GM12873 (cell line): ENCODE measurements at regions not wholly inside any gene's neighbourhood (a gene's known extent, or its start where the extent isn't known, plus 50 kb on each side); places are given as distances from the start of the nearest gene placed in this dataset.

Experiments
- TF ChIP-seq, protein P1 (sequence below): IDR thresholded peaks from 2 replicates; pipeline ENCODE4 v1.5.1; 2012; ENCODE audit warnings: low read depth, mild to moderate bottlenecking, moderate library complexity, low read length, control low read depth; ENCODE audit not compliant: insufficient read depth; ENCODE audit errors: missing control alignments

DNA sequence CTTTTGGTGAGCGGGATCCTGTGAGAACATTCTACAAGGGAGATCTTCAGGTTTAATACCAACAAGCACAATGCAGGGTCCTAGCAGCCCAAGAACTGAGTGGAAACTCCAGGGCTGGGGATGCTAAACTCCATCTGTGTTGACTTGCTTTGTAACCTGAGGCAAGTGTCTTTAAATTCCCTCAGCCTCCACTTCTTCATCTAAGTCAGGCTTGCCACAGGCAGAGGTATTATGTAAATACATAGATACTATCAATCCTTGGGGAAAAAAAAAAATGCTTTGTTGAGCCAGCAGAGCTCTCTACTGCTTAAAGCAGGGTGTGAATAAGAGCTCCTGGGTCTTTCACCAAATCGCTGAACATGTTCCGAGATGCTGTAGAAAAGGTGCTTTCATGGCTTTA, 114.2 kb upstream of the PHACTR1 start:
- TF ChIP-seq, protein P1, sequence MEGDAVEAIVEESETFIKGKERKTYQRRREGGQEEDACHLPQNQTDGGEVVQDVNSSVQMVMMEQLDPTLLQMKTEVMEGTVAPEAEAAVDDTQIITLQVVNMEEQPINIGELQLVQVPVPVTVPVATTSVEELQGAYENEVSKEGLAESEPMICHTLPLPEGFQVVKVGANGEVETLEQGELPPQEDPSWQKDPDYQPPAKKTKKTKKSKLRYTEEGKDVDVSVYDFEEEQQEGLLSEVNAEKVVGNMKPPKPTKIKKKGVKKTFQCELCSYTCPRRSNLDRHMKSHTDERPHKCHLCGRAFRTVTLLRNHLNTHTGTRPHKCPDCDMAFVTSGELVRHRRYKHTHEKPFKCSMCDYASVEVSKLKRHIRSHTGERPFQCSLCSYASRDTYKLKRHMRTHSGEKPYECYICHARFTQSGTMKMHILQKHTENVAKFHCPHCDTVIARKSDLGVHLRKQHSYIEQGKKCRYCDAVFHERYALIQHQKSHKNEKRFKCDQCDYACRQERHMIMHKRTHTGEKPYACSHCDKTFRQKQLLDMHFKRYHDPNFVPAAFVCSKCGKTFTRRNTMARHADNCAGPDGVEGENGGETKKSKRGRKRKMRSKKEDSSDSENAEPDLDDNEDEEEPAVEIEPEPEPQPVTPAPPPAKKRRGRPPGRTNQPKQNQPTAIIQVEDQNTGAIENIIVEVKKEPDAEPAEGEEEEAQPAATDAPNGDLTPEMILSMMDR = no peak

DNA sequence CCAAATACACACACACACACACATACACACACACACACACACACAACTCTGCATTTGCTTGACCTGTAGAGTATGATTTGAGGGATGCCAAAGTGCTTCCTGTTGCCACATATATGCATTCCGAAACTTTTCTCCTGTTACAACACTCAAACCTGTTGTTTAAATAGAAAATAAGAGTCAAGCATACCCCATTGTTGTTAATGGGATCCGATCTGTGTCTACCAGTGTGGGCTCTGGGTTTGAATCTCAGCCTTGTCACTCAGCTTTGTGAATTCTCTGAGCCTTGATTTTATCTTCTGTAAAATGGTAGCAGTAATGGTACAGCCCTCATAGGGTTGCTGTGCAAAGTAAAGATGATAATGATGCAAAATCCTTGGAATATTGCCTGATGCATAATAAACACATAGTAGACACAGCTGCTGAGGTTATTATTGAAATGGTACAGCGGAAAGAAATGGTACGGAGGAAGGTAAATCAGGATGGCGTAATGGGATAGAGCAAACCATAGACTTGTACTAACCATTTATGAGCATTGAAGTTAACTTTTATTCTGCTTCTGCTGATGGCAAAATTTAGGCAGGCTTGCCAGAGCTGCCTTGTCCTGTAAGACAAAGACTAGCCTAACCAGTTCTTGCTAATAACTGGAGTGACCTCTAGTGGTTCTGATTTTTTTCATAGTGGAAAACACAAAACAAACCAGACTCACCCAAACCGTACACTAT, 113.5 kb upstream of the PHACTR1 start:
- TF ChIP-seq, protein P1 = peak; percentile 69

GRCh38 chr6:12603673-12604049, 112.9 kb upstream of the PHACTR1 start:
- TF ChIP-seq, protein P1 = no peak

- TF ChIP-seq, protein P1 = peak; percentile 78
Observed at GRCh38 chr6:12605888-12606345, 110.7 kb upstream of the PHACTR1 start.

GRCh38 chr6:12606616-12607015, 110.0 kb upstream of the PHACTR1 start:
- TF ChIP-seq, protein P1 = no peak

GRCh38 chr6:12608016-12608860, 108.3 kb upstream of the PHACTR1 start:
- TF ChIP-seq, protein P1 = no peak

DNA sequence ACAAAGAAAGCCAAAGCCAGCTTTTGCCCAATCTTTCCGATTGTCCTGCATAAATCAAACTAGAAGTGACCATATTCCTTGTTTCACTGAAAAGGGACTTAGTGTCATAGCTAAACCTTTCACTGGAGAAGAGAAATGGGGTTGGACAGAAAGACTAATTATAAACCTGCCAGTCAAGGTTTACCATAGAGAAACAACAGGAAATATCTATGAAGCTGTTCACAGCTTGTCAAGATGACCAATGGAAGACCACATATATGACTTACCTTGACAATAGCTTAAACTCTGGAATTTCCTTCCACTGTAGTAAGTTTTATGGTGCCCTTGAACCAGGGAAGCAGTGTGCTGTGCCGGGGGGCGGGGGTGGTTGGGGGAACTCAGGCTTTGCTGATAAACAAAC, 107.7 kb upstream of the PHACTR1 start:
- TF ChIP-seq, protein P1 = no peak
